ENCODE measurements at regions not wholly inside any gene's neighbourhood (a gene's known extent, or its start where the extent isn't known, plus 50 kb on each side); places are given as distances from the start of the nearest gene placed in this dataset.

DNA sequence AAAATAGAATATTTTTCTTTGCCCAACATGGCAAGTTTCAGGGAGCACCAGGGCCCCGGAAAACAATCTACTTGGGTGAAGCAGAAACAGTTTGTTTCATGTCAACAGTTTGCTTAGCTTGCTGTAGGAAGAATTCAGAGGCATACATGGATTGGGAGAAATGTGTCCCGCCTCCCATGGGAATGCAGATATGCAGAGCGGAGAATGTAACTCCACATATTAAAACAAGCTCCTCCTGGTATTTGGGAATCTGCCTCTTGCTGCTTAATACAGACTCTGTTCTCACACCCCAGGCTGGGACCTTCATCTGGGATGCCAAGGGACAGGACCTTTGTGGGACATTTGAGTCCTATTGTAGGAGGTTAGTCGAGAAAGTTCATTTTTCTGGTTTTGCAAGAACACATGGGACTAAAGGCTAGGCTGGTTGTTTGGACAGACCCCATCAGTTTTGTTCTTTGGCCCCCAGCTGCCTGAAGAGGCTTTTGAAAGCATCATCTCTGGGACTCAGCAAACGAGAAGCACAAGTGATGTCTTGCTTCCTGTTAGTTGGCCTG, 220.5 kb upstream of the ADRA1B start:
- TF ChIP-seq CTCF (IDR thresholded peaks at IDR 0.05) (no peak), POLR2A (IDR thresholded peaks at IDR 0.05) (no peak)
- no peaks in the 10 kb centered on the region for H3K9me3 ChIP-seq
- no peaks in the 10 kb centered on the region for H3K4me1 ChIP-seq
- H3K27me3 ChIP-seq, result no peaks in the 10 kb centered on the region
- H3K27ac ChIP-seq, result no peak overlapping the region
- H3K4me3 ChIP-seq, result no peak overlapping the region
- intact Hi-C loops (cut with DNase I; ENCODE audit: low total_unique reads), result no loop called here
- DNase-seq, result no peak
- no peaks in the 10 kb centered on the region for H3K36me3 ChIP-seq

- Histone ChIP-seq H3K4me3 (no peak overlapping the region), H3K9me3 (no peaks in the 10 kb centered on the region), H3K27me3 (no peaks in the 10 kb centered on the region), H3K27ac (no peak overlapping the region), H3K4me1 (no peaks in the 10 kb centered on the region), H3K36me3 (no peaks in the 10 kb centered on the region)
- intact Hi-C loops (cut with DNase I; ENCODE audit: low total_unique reads), result no loop called here
- no peak for DNase-seq
- no peak for TF ChIP-seq CTCF (IDR thresholded peaks at IDR 0.05)
Measured at GRCh38 chr5:159697530-159697929, 218.8 kb upstream of the ADRA1B start.

- intact Hi-C loops (cut with DNase I; ENCODE audit: low total_unique reads), result no loop called here
- H3K4me3 ChIP-seq, result no peak overlapping the region
- DNase-seq, result no peak
- H3K4me1 ChIP-seq, result no peaks in the 10 kb centered on the region
- H3K9me3 ChIP-seq, result no peaks in the 10 kb centered on the region
- no peaks in the 10 kb centered on the region for H3K36me3 ChIP-seq
- no peaks in the 10 kb centered on the region for H3K27me3 ChIP-seq
- TF ChIP-seq CTCF (IDR thresholded peaks at IDR 0.05) (no peak), POLR2A (IDR thresholded peaks at IDR 0.05) (no peak)
- no peak overlapping the region for H3K27ac ChIP-seq
Measured at GRCh38 chr5:159698322-159698721, 218.0 kb upstream of the ADRA1B start.

DNA sequence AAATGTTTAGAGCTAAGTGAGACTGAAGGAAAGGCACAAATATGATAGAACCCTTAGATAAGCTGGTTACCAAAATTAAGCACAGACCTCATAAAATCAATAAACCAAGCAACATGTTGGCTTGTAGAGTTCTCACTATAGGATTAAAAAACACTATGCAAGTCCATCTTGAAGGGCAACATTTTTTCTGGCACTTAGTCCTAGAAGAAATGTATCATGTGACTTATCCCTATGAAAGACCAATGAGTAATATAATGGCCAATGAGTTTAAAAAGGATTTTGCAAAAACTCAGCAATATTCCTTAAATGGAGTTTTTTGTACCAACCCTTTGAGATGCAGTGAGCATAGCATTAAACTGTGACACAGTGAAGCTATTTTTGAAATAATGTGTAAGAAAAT, 216.3 kb upstream of the ADRA1B start:
- Histone ChIP-seq H3K27me3 (no peaks in the 10 kb centered on the region), H3K4me3 (no peak overlapping the region), H3K4me1 (no peaks in the 10 kb centered on the region), H3K27ac (no peak overlapping the region), H3K9me3 (no peaks in the 10 kb centered on the region), H3K36me3 (no peaks in the 10 kb centered on the region)
- DNase-seq, result no peak
- no peak for TF ChIP-seq POLR2A (IDR thresholded peaks at IDR 0.05)
- TF ChIP-seq CTCF (IDR thresholded peaks at IDR 0.05), result no peak
- intact Hi-C loops (cut with DNase I; ENCODE audit: low total_unique reads), result no loop called here

DNA sequence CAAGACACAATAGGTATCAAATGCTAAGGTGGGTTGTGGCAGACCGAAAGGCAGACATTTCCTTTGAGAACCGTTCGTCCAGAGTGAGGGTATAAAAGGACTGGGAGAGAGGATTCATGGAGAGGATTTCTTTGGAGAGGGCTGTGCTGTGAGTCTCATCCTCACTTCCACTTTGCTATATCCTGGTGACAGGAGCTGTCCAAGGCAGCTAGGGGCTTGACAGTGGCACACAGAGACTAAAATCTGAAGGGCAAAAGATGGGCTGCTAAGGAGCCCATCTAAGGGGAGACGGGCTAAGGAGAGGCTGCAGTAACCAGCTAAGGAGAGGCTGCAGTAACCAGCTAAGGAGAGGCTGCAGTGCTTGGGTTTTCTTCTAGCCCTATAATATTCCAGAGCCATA, 214.0 kb upstream of the ADRA1B start:
- Histone ChIP-seq H3K36me3 (no peaks in the 10 kb centered on the region), H3K4me1 (no peaks in the 10 kb centered on the region), H3K4me3 (no peak overlapping the region), H3K27ac (no peak overlapping the region), H3K9me3 (no peaks in the 10 kb centered on the region), H3K27me3 (no peaks in the 10 kb centered on the region)
- intact Hi-C loops (cut with DNase I; ENCODE audit: low total_unique reads), result no loop called here
- TF ChIP-seq POLR2A (IDR thresholded peaks at IDR 0.05) (no peak), CTCF (IDR thresholded peaks at IDR 0.05) (no peak)
- no peak for DNase-seq

All from uterus (tissue), 3 donors.